Prostate gland (tissue), 2 donors: ENCODE measurements at regions not wholly inside any gene's neighbourhood (a gene's known extent, or its start where the extent isn't known, plus 50 kb on each side); places are given as distances from the start of the nearest gene placed in this dataset.

ENCODE experiments used
- DNase-seq: peaks from one replicate; pipeline ENCODE4 v3.0.0-alpha.2; 2019; ENCODE audit warnings: low spot score
- H3K27ac ChIP-seq, 2 donors: fragments of 200-600 bp; sonication (generic); 2 replicates each; pipeline ENCODE4 v1.5.1; 2017 to 2019
- H3K27me3 ChIP-seq: fragments of 200-600 bp; sonication (generic); replicated peaks from 2 replicates; pipeline ENCODE4 v1.5.1; 2019; ENCODE audit not compliant: insufficient read depth
- H3K36me3 ChIP-seq, 2 donors: fragments of 200-600 bp; sonication (generic); 1 replicate in 1 of 2; 2 replicates in 1 of 2; pipeline versions ENCODE4 v1.5.1 to v1.8.1; 2017 to 2019
- H3K4me1 ChIP-seq: fragments of 200-600 bp; sonication (generic); replicated peaks from 2 replicates; pipeline ENCODE4 v1.5.1; 2019
- H3K4me3 ChIP-seq, 2 donors: fragments of 200-600 bp; sonication (generic); 2 replicates each; pipeline ENCODE4 v1.5.1; 2017 to 2019
- H3K9me3 ChIP-seq: fragments of 200-600 bp; sonication (generic); 2 replicates; pipeline ENCODE4 v1.5.1; 2017
- POLR2A ChIP-seq: fragments of 450-650 bp; IDR thresholded peaks from one replicate; pipeline ENCODE4 v1.6.1; 2016; ENCODE audit warnings: antibody characterized with exemption, mild to moderate bottlenecking
- POLR2AphosphoS5 ChIP-seq: sonication (generic); formaldehyde crosslinking; IDR thresholded peaks from one replicate; pipeline ENCODE4 v1.6.1; 2017; ENCODE audit warnings: antibody characterized with exemption
- WGBS: methylation state at CpG from one replicate; pipeline ENCODE4 v1.1.5; 2018; 5-methylcytosine and 5-hydroxymethylcytosine counted together
- intact Hi-C: fragments of 100-400 bp; cut with DNase I; formaldehyde crosslinking; loops from one replicate; pipeline ENCODE4 v1.14.2; 2022
- TF ChIP-seq, protein P1 (sequence below), 4 experiments: fragments of 200-600 bp in 2 of 4; fragments of 450-650 bp in 2 of 4; sonication (generic) in 2 of 4; IDR thresholded peaks; 1 replicate in 3 of 4; 2 replicates in 1 of 4; pipeline ENCODE4 v1.5.1; 2016 to 2019; ENCODE audit warnings: antibody characterized with exemption in 4 of 4, mild to moderate bottlenecking in 2 of 4, moderate library complexity in 2 of 4

DNA sequence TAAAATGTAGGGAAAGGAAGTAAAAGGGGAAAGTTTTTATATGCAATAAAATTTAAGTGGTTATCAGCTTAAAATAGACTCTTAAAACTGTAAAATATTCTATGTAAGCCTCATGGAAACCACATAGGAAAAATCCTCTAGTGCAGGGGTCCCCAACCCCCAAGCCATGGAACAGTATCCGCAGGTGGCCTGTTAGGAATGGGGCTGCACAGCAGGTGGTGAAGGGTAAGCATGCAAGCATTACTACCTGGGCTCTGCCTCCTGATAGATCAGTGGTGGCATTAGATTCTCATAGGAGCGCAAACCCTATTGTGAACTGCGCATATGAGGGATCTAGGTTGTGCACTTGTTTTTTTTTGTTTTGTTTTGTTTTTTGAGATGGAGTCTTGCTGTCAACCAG is 1409.3 kb upstream of the CDH2 start:
- DNase-seq: no peak
- no peak for TF ChIP-seq POLR2A
- TF ChIP-seq, protein P1, sequence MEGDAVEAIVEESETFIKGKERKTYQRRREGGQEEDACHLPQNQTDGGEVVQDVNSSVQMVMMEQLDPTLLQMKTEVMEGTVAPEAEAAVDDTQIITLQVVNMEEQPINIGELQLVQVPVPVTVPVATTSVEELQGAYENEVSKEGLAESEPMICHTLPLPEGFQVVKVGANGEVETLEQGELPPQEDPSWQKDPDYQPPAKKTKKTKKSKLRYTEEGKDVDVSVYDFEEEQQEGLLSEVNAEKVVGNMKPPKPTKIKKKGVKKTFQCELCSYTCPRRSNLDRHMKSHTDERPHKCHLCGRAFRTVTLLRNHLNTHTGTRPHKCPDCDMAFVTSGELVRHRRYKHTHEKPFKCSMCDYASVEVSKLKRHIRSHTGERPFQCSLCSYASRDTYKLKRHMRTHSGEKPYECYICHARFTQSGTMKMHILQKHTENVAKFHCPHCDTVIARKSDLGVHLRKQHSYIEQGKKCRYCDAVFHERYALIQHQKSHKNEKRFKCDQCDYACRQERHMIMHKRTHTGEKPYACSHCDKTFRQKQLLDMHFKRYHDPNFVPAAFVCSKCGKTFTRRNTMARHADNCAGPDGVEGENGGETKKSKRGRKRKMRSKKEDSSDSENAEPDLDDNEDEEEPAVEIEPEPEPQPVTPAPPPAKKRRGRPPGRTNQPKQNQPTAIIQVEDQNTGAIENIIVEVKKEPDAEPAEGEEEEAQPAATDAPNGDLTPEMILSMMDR (IDR thresholded peaks at IDR 0.05): no peak
- no peak for TF ChIP-seq POLR2AphosphoS5
- H3K27me3 ChIP-seq: no peaks in the 10 kb centered on the region
- 94% methylated on average over 3 of the region's 3 CpGs for whole genome bisulfite sequencing
- H3K9me3 ChIP-seq: no peaks in the 10 kb centered on the region
- H3K27ac ChIP-seq: no peak overlapping the region
- H3K4me3 ChIP-seq: no peak overlapping the region
- H3K36me3 ChIP-seq: no peaks in the 10 kb centered on the region
- intact Hi-C loops: no loop called here
- H3K4me1 ChIP-seq: no peaks in the 10 kb centered on the region

DNA sequence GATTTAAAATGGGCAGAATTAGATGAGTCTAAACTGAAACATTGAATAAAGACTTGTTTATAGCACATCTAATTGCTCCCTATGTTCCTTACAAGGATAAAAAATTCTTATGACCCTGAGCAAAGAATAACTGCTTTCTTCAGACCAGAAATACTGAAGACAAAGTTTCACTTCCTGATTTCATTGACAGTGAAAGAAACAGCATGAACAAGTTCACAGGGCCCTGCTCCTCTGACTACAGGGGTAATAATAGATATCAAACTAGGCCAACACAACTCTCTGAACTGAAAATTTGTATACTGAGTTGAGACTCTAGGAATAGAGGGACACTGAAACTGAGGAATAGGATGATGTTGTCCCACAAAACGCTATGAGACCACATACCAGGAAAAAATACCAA is 1383.3 kb upstream of the CDH2 start:
- Histone ChIP-seq H3K27me3 (no peaks in the 10 kb centered on the region), H3K4me1 (no peaks in the 10 kb centered on the region), H3K4me3 (no peak overlapping the region), H3K9me3 (no peaks in the 10 kb centered on the region), H3K27ac (no peak overlapping the region), H3K36me3 (no peaks in the 10 kb centered on the region)
- intact Hi-C loops: no loop called here
- TF ChIP-seq POLR2A (no peak), POLR2AphosphoS5 (no peak)
- TF ChIP-seq, protein P1 (IDR thresholded peaks at IDR 0.05): no peak
- DNase-seq: no peak
- WGBS: 35% methylated on average over 1 of the region's 1 CpG

DNA sequence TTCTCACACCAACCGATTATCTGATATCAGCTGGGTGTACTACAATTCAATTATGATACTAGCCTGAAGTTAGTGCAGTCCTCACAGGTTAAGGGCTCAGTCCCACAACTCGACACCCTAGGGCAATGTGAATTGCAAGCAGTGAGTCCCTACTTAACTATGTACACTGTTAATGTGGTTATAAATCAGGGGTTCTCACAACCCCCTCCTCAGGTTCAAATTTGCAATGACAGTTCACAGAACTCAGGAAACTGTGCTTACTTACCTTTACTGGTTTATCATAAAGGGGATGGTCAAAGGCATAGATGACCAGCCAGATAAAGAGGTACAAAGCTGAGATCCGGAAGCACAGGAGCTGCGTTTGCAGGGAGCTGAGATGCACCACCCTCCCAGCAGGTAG is 1379.1 kb upstream of the CDH2 start:
- Histone ChIP-seq H3K36me3 (no peaks in the 10 kb centered on the region), H3K27ac (no peak overlapping the region), H3K9me3 (no peaks in the 10 kb centered on the region), H3K4me1 (no peaks in the 10 kb centered on the region), H3K27me3 (no peaks in the 10 kb centered on the region), H3K4me3 (no peak overlapping the region)
- DNase-seq: no peak
- intact Hi-C loops: no loop called here
- WGBS: 69% methylated on average over 4 of the region's 4 CpGs
- TF ChIP-seq POLR2A (no peak), POLR2AphosphoS5 (no peak)
- TF ChIP-seq, protein P1 (IDR thresholded peaks at IDR 0.05): no peak

DNA sequence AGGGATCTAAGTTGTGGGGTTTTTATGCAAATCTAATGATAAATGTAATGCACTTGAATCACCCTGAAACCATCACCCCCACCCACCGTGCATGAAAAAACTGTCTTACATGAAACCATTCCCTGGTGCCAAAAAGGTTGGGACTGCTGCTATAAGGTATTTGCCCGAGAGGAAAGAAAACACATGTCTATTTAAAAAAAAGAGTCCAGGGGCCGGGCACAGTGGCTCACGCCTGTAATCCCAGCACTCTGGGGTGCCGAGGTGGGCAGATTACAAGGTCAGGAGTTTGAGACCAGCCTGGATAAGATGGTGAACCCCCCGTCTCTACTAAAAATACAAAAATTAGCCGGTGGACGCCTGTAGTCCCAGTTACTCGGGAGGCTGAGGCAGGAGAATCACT is 1372.8 kb upstream of the CDH2 start:
- Histone ChIP-seq H3K4me1 (no peaks in the 10 kb centered on the region), H3K36me3 (no peaks in the 10 kb centered on the region), H3K9me3 (no peaks in the 10 kb centered on the region), H3K4me3 (no peak overlapping the region), H3K27ac (no peak overlapping the region), H3K27me3 (no peaks in the 10 kb centered on the region)
- no peak for TF ChIP-seq POLR2AphosphoS5
- no peak for TF ChIP-seq POLR2A
- TF ChIP-seq, protein P1 (IDR thresholded peaks at IDR 0.05): no peak
- no peak for DNase-seq
- WGBS: 94% methylated on average over 9 of the region's 9 CpGs
- intact Hi-C loops: no loop called here

DNA sequence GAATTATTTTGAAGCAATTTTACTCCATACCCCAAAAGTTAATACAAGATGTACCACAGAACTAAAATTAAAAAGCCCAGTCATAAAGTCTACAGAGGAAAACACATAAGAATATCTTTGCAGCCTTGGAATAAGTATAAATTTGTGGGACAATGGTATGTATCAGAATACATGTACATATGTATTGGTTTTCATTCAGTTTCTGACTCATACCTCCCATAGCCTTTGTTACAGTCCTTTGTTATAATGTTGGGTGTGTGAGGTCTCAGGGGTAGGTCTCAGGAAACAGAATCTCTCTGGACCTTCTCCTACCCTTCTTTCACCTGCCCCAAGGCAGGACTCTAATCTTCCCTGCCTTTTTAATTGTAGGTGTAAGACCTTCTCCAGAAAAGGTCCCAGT is 1370.7 kb upstream of the CDH2 start:
- H3K9me3 ChIP-seq: no peaks in the 10 kb centered on the region
- H3K36me3 ChIP-seq: no peaks in the 10 kb centered on the region
- H3K27ac ChIP-seq: no peak overlapping the region
- TF ChIP-seq POLR2A (no peak), POLR2AphosphoS5 (no peak)
- TF ChIP-seq, protein P1 (IDR thresholded peaks at IDR 0.05): no peak
- intact Hi-C loops: no loop called here
- no peak for DNase-seq
- H3K27me3 ChIP-seq: no peaks in the 10 kb centered on the region
- H3K4me1 ChIP-seq: no peaks in the 10 kb centered on the region
- H3K4me3 ChIP-seq: no peak overlapping the region
